Ishikawa (cell line): ENCODE measurements at regions not wholly inside any gene's neighbourhood (a gene's known extent, or its start where the extent isn't known, plus 50 kb on each side); places are given as distances from the start of the nearest gene placed in this dataset.

ENCODE experiments used
- CEBPB ChIP-seq: IDR thresholded peaks from 2 replicates; pipeline ENCODE4 v1.6.1; 2012
- CREB1 ChIP-seq: IDR thresholded peaks from 2 replicates; pipeline ENCODE4 v1.6.1; 2012; ENCODE audit warnings: low read depth
- EGR1 ChIP-seq: IDR thresholded peaks from 2 replicates; pipeline ENCODE4 v1.6.1; 2012
- EP300 ChIP-seq: IDR thresholded peaks from 2 replicates; pipeline ENCODE4 v1.6.1; 2012; ENCODE audit warnings: borderline replicate concordance
- FOXM1 ChIP-seq: IDR thresholded peaks from 2 replicates; pipeline ENCODE4 v1.6.1; 2012; ENCODE audit warnings: low read depth, borderline replicate concordance
- MAX ChIP-seq: IDR thresholded peaks from 2 replicates; pipeline ENCODE4 v1.6.1; 2012
- NFIC ChIP-seq: IDR thresholded peaks from 2 replicates; pipeline ENCODE4 v1.6.1; 2012
- RAD21 ChIP-seq: IDR thresholded peaks from 2 replicates; pipeline ENCODE4 v1.6.1; 2012; ENCODE audit warnings: low read depth
- REST ChIP-seq: IDR thresholded peaks from 2 replicates; pipeline ENCODE4 v1.6.1; 2012; ENCODE audit warnings: low read depth, mild to moderate bottlenecking
- TAF1 ChIP-seq: IDR thresholded peaks from 2 replicates; pipeline ENCODE4 v1.6.1; 2012; ENCODE audit warnings: low read depth, mild to moderate bottlenecking
- TCF12 ChIP-seq: IDR thresholded peaks from 2 replicates; pipeline ENCODE4 v1.6.1; 2012; ENCODE audit warnings: low read depth
- TEAD4 ChIP-seq: IDR thresholded peaks from 2 replicates; pipeline ENCODE4 v1.6.1; 2012
- USF1 ChIP-seq: IDR thresholded peaks from 2 replicates; pipeline ENCODE4 v1.6.1; 2012
- YY1 ChIP-seq: IDR thresholded peaks from 2 replicates; pipeline ENCODE4 v1.6.1; 2012; ENCODE audit warnings: low read depth
- ZBTB7A ChIP-seq: IDR thresholded peaks from 2 replicates; pipeline ENCODE4 v1.6.1; 2012; ENCODE audit warnings: low read depth

- TF ChIP-seq MAX (no peak), EGR1 (no peak), REST (no peak), TEAD4 (no peak), ZBTB7A (no peak), RAD21 (no peak), YY1 (no peak)
Observed at GRCh38 chr9:12069366-12069765, 623.8 kb upstream of the TYRP1 start.

- no peak for TF ChIP-seq REST
- TF ChIP-seq RAD21: no peak
- TF ChIP-seq CEBPB: no peak
- no peak for TF ChIP-seq CREB1
Observed at GRCh38 chr9:12085399-12085798, 607.8 kb upstream of the TYRP1 start.

- TF ChIP-seq MAX: no peak
- TF ChIP-seq REST: no peak
- no peak for TF ChIP-seq TCF12
- no peak for TF ChIP-seq RAD21
- no peak for TF ChIP-seq EP300
- no peak for TF ChIP-seq TEAD4
- no peak for TF ChIP-seq ZBTB7A
- TF ChIP-seq EGR1: no peak
- no peak for TF ChIP-seq CEBPB
- no peak for TF ChIP-seq YY1
- TF ChIP-seq USF1: no peak
- TF ChIP-seq TAF1: no peak
- TF ChIP-seq NFIC: no peak
- TF ChIP-seq FOXM1: no peak
- TF ChIP-seq CREB1: no peak
Observed at GRCh38 chr9:12091865-12092527, 601.2 kb upstream of the TYRP1 start.

GRCh38 chr9:12094046-12094445 is 599.1 kb upstream of the TYRP1 start:
- no peak for TF ChIP-seq FOXM1

GRCh38 chr9:12095931-12096330 is 597.3 kb upstream of the TYRP1 start:
- no peak for TF ChIP-seq TEAD4
- TF ChIP-seq EP300: no peak
- TF ChIP-seq TAF1: no peak
- TF ChIP-seq CREB1: no peak
- no peak for TF ChIP-seq YY1
- TF ChIP-seq CEBPB: no peak
- no peak for TF ChIP-seq ZBTB7A
- no peak for TF ChIP-seq NFIC
- no peak for TF ChIP-seq FOXM1
- no peak for TF ChIP-seq RAD21
- no peak for TF ChIP-seq USF1
- no peak for TF ChIP-seq MAX
- TF ChIP-seq EGR1: no peak
- no peak for TF ChIP-seq TCF12
- no peak for TF ChIP-seq REST
